ENCODE measurements at regions not wholly inside any gene's neighbourhood (a gene's known extent, or its start where the extent isn't known, plus 50 kb on each side); places are given as distances from the start of the nearest gene placed in this dataset.

GRCh38 chr5:18028036-18028435 lies 393.8 kb downstream of the TAF11L14 start:
- DNase-seq (ENCODE audit: low read depth in 4 of 4, low spot score in 1 of 4), result no peak

DNA sequence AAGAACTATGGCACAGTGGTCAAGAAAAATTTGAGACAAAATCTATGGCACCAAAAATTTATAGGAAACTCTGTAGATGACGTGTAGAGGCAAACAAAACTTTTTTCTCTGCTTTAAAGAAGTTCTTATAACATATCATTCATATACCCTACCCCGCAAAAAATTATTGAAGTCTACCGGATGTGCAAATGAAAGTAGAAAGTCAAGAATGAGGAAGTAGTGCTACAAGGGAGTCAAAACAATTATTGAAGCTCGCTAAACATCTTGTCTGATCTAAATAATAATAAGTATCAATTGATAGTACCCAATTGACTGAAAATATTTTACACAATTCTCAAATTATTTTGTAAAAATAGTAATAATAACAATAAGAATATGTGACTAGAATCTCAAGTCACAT lies 398.5 kb downstream of the TAF11L14 start:
- DNase-seq (ENCODE audit: low read depth in 4 of 4, low spot score in 1 of 4), result no peak

GRCh38 chr5:18036531-18036930 lies 402.3 kb downstream of the TAF11L14 start:
- no peak for DNase-seq (ENCODE audit: low read depth in 4 of 4, low spot score in 1 of 4)

- DNase-seq (ENCODE audit: low read depth in 4 of 4, low spot score in 1 of 4), result no peak
These were observed 403.5 kb downstream of the TAF11L14 start for GRCh38 chr5:18037718-18038117.

DNA sequence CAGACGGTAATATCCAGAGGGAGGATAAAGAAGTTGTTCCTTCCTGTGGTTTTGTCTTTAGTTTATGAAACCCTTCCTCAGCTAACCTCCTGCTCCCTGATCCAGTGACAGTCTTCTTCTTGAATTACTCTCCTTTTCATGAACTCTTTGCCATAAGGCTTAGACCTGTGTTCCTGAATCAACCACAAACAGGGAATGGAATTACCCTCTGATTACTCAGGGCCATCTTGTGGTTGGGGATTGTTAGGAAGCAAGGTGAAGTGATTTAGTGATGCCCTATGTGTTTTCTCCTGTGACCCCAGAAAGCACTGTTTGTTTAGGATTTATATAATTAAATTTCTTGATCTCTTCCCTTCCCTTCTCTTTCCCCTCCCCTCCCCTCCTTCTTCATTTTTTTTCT lies 409.1 kb downstream of the TAF11L14 start:
- DNase-seq (ENCODE audit: low read depth in 4 of 4, low spot score in 1 of 4), result no peak

GRCh38 chr5:18048449-18048848 lies 414.2 kb downstream of the TAF11L14 start:
- no peak for DNase-seq (ENCODE audit: low read depth in 4 of 4, low spot score in 1 of 4)

DNA sequence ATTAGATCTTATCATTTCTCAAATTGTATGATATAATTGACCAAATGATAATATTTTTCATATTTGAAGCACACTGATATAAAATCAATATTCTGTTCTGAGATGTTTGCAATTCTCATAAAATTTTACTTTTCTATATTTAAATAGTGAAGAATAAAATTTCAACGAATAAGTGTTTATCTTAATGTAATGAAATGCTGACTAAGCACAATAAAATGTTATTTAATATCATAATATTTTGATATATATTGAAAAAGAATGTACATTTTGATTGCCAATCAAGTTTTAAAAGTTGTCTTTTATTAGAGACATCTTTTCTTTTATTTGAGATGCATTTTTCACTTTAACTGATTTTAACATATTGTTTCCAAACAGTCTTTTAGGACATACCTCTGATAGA lies 416.1 kb downstream of the TAF11L14 start:
- DNase-seq (ENCODE audit: low read depth in 4 of 4, low spot score in 1 of 4), result no peak

- no peak for DNase-seq (ENCODE audit: low read depth in 4 of 4, low spot score in 1 of 4)
These were observed 416.5 kb downstream of the TAF11L14 start for GRCh38 chr5:18050776-18051175.

DNA sequence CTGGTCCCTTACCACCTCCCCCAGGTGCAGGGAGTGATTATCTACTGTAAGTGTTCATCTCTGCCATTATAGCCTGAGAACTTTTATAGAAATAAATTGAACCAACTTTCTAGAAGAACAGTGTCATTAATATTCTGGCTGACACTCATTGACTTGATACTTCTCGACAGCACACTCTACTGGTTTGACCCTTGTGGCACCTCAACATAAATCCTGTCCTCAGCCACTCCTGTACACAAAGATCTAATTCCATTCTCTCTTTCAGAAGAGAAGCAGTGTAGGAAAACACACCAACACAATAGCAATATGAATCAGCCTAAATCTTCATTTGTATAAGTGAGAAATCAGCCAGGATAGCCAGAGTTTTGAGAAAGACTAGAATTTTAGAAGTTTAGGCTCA lies 417.7 kb downstream of the TAF11L14 start:
- DNase-seq (ENCODE audit: low read depth in 4 of 4, low spot score in 1 of 4), result no peak

GRCh38 chr5:18052569-18052968 lies 418.3 kb downstream of the TAF11L14 start:
- no peak for DNase-seq (ENCODE audit: low read depth in 4 of 4, low spot score in 1 of 4)

- DNase-seq (ENCODE audit: low read depth in 4 of 4, low spot score in 1 of 4), result no peak
These were observed 423.5 kb downstream of the TAF11L14 start for GRCh38 chr5:18057725-18058124.

DNA sequence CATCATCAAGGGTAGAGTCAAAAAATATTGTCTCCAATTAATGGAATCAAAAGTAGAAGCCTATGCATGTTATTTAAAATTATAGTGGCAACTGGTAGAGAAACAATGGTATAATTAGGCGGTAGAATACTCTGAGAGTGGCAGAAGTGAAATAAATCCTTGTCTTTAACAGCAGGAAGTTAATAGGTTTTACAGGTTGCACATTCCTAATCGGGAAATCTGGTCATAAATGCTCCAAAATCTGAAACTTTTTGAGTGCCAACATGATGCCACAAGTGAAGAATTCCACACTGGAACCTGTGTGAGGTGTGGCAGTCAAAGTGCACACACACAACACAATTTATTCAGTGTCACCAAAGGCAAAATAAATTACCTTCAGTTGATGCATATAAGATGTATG lies 433.4 kb downstream of the TAF11L14 start:
- DNase-seq (ENCODE audit: low read depth in 4 of 4, low spot score in 1 of 4), result no peak

DNA sequence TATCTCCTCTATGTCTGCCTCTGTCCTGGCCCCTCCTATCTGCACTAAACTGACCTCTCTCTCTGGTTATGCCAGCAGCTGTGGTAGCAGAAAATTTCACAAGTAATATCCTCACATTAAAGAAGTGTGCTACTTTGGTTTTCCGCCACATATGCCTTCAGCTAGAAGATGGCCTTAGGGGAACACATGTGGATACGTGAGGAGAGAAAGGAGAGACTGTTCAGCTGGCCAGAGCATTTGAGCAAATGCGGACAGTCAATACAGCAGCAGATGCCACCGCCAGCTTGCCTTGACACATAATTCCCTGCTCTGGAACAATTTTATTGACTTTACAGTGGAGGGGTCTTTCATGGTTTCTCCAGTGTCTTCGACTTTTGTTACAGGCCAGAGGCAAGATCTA lies 434.6 kb downstream of the TAF11L14 start:
- no peak for DNase-seq (ENCODE audit: low read depth in 4 of 4, low spot score in 1 of 4)

DNA sequence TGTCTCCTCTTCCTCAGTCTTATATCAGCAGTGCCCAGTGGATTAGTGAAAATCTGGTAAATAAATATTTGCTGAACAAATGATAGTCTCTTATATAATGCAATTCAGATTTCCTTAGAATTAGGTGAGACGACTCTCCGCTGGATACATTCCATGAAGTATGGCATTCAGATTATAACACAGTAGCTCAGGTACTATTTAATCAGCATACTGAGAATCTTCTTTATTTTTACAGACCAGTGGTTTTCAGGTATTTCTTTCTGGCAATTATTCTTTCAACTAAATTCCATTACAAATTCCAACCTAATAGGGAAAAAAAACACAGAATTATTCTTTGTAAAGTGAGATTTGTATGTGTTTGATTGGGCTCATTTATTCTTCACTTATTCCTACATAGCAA lies 435.5 kb downstream of the TAF11L14 start:
- DNase-seq (ENCODE audit: low read depth in 4 of 4, low spot score in 1 of 4), result no peak

- no peak for DNase-seq (ENCODE audit: low read depth in 4 of 4, low spot score in 1 of 4)
These were observed 438.3 kb downstream of the TAF11L14 start for GRCh38 chr5:18072600-18072999.

- no peak for DNase-seq (ENCODE audit: low read depth in 4 of 4, low spot score in 1 of 4)
These were observed 440.7 kb downstream of the TAF11L14 start for GRCh38 chr5:18074961-18075360.

- DNase-seq (ENCODE audit: low read depth in 4 of 4, low spot score in 1 of 4), result no peak
These were observed 443.9 kb downstream of the TAF11L14 start for GRCh38 chr5:18078157-18078556.

DNA sequence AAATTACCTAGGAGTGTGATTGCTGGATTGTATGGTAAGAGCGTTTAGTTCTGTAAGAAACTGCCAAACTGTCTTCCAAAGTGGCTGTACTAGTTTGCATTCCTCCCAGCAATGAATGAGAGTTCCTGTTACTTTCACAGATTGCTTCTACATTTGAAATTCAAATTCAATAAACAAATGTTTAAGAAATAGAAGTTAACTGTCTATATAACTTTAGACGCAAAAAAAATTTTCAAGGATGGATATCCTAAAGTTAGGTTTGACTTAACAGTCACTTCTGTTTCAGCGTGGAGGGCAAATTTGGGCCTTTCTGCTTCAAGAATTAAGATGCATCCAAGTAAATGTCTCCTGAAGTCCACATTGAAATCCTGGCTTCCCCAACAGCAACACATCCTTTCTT lies 445.6 kb downstream of the TAF11L14 start:
- no peak for DNase-seq (ENCODE audit: low read depth in 4 of 4, low spot score in 1 of 4)

DNA sequence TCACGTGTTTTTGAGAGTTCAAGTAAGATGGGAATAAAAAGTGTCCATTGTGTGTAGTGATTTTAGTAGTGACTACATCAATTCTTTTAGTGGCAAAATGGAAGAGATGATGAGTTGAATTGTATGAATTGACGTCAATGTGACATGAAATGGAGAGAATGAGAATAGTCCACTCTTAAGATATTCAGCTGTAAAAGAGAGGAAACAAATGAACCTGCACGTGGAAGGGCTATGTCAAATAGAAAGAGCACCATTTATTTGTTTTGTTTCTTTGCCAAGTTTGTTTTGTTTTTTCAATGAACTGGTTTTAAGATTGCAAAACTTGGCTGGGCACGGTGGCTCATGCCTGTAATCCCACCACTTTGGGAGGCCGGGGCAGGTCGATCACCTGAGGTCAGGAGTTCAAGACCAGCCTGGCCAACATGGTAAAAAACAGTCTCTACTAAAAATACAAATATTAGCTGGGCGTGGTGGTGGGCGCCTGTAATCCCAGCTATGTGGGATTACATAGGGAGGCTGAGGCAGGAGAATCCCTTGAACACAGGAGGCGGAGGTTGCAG lies 453.8 kb downstream of the TAF11L14 start:
- DNase-seq (ENCODE audit: low read depth in 4 of 4, low spot score in 1 of 4), result no peak

DNA sequence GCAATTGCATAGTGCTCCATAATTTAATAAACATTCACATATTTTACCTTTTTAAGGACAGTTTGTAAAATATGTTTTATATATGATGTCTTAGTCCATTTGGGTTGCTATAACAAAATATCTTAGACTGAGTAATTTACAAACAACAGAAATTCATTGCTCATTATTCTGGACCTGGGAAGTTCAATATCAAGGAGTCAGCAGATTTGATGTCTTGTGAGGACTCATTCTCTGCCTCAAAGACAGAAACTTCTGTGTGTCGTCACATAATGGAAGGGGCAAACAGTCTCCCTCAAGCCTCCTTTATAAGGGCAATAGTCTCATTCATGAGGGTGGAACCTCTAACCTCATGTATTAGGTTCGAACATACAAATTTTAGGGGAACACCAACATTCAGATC lies 455.9 kb downstream of the TAF11L14 start:
- no peak for DNase-seq (ENCODE audit: low read depth in 4 of 4, low spot score in 1 of 4)

- no peak for DNase-seq (ENCODE audit: low read depth in 4 of 4, low spot score in 1 of 4)
These were observed 456.9 kb downstream of the TAF11L14 start for GRCh38 chr5:18091142-18091541.

GRCh38 chr5:18091758-18092157 lies 457.5 kb downstream of the TAF11L14 start:
- DNase-seq (ENCODE audit: low read depth in 4 of 4, low spot score in 1 of 4), result no peak

GRCh38 chr5:18095061-18095460 lies 460.8 kb downstream of the TAF11L14 start:
- DNase-seq (ENCODE audit: low read depth in 4 of 4, low spot score in 1 of 4), result no peak

DNA sequence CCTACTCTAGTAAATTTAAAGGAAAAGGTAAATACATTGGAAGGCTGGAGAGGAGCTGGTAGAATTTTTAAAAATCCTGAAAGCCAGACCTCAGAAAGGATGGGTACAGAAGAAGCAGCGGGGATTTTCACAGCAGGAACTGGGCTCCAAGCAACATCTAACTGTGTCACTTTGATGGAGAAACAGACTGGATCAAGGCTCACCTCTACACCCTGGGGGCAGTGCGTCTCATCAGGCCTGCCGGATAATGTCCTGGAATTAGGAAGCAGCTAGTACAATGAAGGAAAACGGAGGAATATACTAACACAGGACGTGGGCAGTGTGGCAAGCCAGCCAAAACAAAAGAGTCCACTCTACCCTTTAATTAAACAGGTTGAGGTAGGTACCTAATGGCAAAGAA lies 463.6 kb downstream of the TAF11L14 start:
- no peak for DNase-seq (ENCODE audit: low read depth in 4 of 4, low spot score in 1 of 4)

All from stimulated activated CD4-positive, alpha-beta T cell treated with anti-CD3 and anti-CD28 coated beads, Interleukin-1b, Interleukin-23, amount 100 ng/mL, for 24 hours (primary cell).